ENCODE measurements at regions not wholly inside any gene's neighbourhood (a gene's known extent, or its start where the extent isn't known, plus 50 kb on each side); places are given as distances from the start of the nearest gene placed in this dataset.

DNA sequence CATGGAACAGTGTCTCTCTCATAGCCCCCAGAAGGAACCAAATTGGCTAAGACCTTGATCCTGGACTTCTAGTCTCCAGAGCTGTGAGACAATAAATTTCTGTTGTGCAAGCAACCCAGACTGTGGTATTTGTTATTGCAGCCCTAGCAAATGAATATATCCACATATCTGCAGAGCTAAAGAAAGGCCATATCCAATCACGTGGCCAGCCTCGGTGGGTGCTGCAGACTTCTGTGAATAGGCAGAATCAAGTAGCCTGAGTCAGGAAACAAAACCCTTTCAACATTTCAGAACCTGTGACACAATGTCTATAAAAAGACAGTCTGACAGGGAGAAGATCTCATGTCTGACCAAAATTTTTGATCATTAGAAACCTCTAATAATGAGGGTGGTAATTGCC lies 71.0 kb upstream of the CPM start:
- no peak overlapping the region for H3K4me3 ChIP-seq (replicated peaks in 1 of 2; ENCODE audit: low read depth in 2 of 2, low read length in 2 of 2)
- DNase-seq (ENCODE audit: low read depth in 2 of 2): no peak
- TF ChIP-seq, protein P1, sequence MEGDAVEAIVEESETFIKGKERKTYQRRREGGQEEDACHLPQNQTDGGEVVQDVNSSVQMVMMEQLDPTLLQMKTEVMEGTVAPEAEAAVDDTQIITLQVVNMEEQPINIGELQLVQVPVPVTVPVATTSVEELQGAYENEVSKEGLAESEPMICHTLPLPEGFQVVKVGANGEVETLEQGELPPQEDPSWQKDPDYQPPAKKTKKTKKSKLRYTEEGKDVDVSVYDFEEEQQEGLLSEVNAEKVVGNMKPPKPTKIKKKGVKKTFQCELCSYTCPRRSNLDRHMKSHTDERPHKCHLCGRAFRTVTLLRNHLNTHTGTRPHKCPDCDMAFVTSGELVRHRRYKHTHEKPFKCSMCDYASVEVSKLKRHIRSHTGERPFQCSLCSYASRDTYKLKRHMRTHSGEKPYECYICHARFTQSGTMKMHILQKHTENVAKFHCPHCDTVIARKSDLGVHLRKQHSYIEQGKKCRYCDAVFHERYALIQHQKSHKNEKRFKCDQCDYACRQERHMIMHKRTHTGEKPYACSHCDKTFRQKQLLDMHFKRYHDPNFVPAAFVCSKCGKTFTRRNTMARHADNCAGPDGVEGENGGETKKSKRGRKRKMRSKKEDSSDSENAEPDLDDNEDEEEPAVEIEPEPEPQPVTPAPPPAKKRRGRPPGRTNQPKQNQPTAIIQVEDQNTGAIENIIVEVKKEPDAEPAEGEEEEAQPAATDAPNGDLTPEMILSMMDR (IDR thresholded peaks at IDR 0.05; ENCODE audit: low read depth, low read length): no peak

DNA sequence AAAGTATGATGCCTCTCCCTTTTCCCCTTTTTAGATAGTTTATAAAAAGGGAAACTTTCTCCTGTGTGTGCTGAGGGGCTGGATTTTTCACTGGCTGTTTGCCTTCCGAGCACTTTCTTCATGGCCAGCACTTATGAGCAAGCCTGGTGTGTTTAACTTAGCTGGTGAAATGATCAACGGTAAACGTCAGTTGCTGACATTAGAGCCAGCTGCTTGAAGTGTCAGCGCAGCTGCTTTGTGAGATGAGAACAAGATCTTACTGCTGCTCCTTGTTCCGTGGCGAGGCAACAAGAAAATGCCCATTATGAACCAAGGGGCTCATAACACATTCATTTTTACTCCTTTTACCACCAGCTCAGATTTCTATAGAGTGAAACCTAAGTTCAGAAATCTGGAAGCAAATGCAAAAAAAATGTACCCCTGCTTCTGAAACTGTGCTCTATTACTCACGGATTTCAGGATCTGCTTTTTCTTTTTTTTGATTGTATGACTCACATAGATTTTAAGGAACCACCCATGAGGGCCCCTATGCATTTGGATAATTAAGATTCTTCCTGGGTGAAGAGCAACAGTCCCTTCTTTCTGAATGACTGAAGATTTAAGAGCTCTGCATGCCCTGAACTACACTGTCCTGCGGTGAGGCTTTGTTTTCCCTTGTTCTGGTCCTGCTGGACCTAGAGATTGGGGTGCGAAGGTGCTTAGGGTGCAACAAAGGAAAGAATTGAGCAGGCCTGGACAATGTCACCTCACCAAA lies 74.3 kb upstream of the CPM start:
- TF ChIP-seq, protein P1 (IDR thresholded peaks at IDR 0.05; ENCODE audit: low read depth, low read length): no peak
- DNase-seq (ENCODE audit: low read depth in 2 of 2): peak; percentile 75 to 86
- peak overlapping the region in 1 of 2 donors; percentile 29 for H3K4me3 ChIP-seq (replicated peaks in 1 of 2; ENCODE audit: low read depth in 2 of 2, low read length in 2 of 2)

DNA sequence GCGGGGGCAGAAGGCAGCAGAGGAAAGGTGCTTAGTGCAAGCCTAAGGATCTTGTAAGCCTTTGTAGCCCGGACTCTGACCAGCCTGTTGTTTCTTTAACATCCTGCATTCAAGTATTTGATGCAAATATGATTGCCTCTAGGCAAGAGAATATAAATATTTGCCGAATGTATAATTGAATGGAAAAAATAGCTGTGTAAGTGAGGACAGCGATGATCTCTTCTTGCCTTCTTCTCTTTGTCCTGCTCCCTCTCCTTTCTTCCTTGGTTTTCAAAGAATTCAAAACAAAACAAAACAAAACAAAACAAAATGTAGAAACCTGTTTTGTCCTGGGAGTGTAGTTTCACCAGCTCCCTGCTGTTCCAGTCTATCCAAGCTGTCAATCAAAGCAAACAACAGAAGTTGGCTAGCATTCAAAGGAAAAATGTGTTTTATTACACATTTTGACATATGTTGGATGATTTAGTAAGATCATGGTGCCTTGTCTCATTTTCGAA lies 74.9 kb upstream of the CPM start:
- TF ChIP-seq, protein P1 (IDR thresholded peaks at IDR 0.05; ENCODE audit: low read depth, low read length): no peak
- DNase-seq (ENCODE audit: low read depth in 2 of 2): peak in 1 of 2 donors; percentile 8
- H3K4me3 ChIP-seq (replicated peaks in 1 of 2; ENCODE audit: low read depth in 2 of 2, low read length in 2 of 2): no peak overlapping the region

- TF ChIP-seq, protein P1 (IDR thresholded peaks at IDR 0.05; ENCODE audit: low read depth, low read length): no peak
- H3K4me3 ChIP-seq (replicated peaks in 1 of 2; ENCODE audit: low read depth in 2 of 2, low read length in 2 of 2): no peak overlapping the region
- peak in 1 of 2 donors; percentile 62 for DNase-seq (ENCODE audit: low read depth in 2 of 2)
These were observed 75.5 kb upstream of the CPM start for GRCh38 chr12:69008520-69008919.

GRCh38 chr12:69014047-69014446 lies 81.1 kb upstream of the CPM start:
- H3K4me3 ChIP-seq (replicated peaks in 1 of 2; ENCODE audit: low read depth in 2 of 2, low read length in 2 of 2): no peak overlapping the region
- DNase-seq (ENCODE audit: low read depth in 2 of 2): no peak
- TF ChIP-seq, protein P1 (IDR thresholded peaks at IDR 0.05; ENCODE audit: low read depth, low read length): no peak

DNA sequence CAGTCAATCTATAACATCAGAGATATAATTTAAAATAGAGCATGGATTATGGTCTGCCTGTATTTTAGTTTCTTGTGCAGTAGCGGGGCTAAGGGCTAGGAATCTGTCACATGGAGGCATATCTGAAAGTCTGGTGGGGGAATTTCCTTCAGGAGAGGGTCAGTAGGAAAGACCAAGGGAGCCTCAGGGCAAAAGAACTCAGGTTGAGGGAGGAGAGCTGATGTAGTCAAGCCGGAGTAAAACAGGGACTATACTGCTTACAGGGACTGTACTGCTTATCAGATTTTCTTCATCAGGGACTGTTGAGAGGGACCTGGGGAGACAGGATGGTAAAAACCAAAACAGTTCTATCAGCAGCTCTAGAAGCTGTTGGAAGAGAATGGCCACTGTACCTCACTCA lies 82.0 kb upstream of the CPM start:
- TF ChIP-seq, protein P1 (IDR thresholded peaks at IDR 0.05; ENCODE audit: low read depth, low read length): no peak
- H3K4me3 ChIP-seq (replicated peaks in 1 of 2; ENCODE audit: low read depth in 2 of 2, low read length in 2 of 2): no peak overlapping the region
- no peak for DNase-seq (ENCODE audit: low read depth in 2 of 2)
